ENCODE measurements at regions not wholly inside any gene's neighbourhood (a gene's known extent, or its start where the extent isn't known, plus 50 kb on each side); places are given as distances from the start of the nearest gene placed in this dataset.

DNA sequence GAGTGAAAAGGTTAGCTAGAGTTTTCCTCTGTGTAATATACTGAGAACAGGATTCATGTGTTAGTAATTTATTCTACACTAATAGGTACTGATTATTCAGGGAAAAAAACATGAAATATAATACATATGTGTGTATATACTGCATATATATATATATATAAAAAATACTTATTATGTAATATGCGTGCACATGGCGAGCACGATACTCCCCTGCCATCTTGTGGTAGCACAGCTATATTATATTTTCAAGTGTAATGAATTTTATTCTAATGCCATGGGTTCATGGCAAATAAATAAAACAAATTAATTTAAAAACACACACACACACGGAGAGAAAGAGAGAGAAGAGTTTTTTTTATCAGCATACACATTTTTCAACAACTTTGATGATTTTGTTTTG, 460.6 kb downstream of the KCNJ2 start:
- ATAC-seq = peak; percentile 49; the same call in 1 of the 2 replicates
- no peak overlapping the region for H2AFZ ChIP-seq (ENCODE audit: low read length)
- no TSS peak for BruUV-seq (replicated peaks)
- DNase-seq = peak; percentile 56
- no peaks in the 10 kb centered on the region for H4K20me1 ChIP-seq (ENCODE audit: low read length)
- TF ChIP-seq, protein P1, sequence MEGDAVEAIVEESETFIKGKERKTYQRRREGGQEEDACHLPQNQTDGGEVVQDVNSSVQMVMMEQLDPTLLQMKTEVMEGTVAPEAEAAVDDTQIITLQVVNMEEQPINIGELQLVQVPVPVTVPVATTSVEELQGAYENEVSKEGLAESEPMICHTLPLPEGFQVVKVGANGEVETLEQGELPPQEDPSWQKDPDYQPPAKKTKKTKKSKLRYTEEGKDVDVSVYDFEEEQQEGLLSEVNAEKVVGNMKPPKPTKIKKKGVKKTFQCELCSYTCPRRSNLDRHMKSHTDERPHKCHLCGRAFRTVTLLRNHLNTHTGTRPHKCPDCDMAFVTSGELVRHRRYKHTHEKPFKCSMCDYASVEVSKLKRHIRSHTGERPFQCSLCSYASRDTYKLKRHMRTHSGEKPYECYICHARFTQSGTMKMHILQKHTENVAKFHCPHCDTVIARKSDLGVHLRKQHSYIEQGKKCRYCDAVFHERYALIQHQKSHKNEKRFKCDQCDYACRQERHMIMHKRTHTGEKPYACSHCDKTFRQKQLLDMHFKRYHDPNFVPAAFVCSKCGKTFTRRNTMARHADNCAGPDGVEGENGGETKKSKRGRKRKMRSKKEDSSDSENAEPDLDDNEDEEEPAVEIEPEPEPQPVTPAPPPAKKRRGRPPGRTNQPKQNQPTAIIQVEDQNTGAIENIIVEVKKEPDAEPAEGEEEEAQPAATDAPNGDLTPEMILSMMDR (conservative IDR thresholded peaks at IDR 0.05; ENCODE audit: low read depth, low read length) = peak; percentile 57
- TF ChIP-seq EZH2 (IDR thresholded peaks at IDR 0.05; ENCODE audit: low read length, unreplicated experiment) = no peak
- no peak for TF ChIP-seq EZH2phosphoT487 (IDR thresholded peaks at IDR 0.05; ENCODE audit: borderline replicate concordance, low read length)
- no peak overlapping the region for H3K4me3 ChIP-seq (ENCODE audit: low read length)
- H3K9me2 ChIP-seq (replicated peaks; ENCODE audit: low read length) = no peaks in the 10 kb centered on the region
- peaks cover 29% of the 10 kb centered on the region for H3K27me3 ChIP-seq (ENCODE audit: low read length)
- H3K79me2 ChIP-seq (ENCODE audit: low read length) = no peaks in the 10 kb centered on the region
- intact Hi-C loops (cut with micrococcal nuclease) = loop anchor here (1.0 to 10.0 kb wide), 3 partner anchors 855 to 1293 kb away; no protein-coding TSS in a partner anchor
- ChIA-PET CTCF (interaction anchor here (0.6 to 1.8 kb wide), 8 partner anchors 15 to 1898 kb away, joined by 3 to 13 read pairs (median 5); no protein-coding TSS in a partner anchor), POLR2A (ENCODE audit: unreplicated experiment) (interaction anchor here (0.6 kb wide), 1 partner anchor 1040 kb away, joined by 8 read pairs; no protein-coding TSS in a partner anchor)
- H3K36me3 ChIP-seq (ENCODE audit: low read depth, low read length) = no peaks in the 10 kb centered on the region
- no peaks in the 10 kb centered on the region for H3F3A ChIP-seq (ENCODE audit: low read length, unreplicated experiment)
- no peaks in the 10 kb centered on the region for H3K4me1 ChIP-seq (ENCODE audit: insufficient read depth, low read length)
- no peak overlapping the region for H3K4me2 ChIP-seq (ENCODE audit: low read length)
- H3K27ac ChIP-seq (ENCODE audit: low read length) = no peak overlapping the region
- no peaks in the 10 kb centered on the region for H3K9me3 ChIP-seq (ENCODE audit: low read length)
- H3K9ac ChIP-seq (ENCODE audit: low read length) = no peak overlapping the region

DNA sequence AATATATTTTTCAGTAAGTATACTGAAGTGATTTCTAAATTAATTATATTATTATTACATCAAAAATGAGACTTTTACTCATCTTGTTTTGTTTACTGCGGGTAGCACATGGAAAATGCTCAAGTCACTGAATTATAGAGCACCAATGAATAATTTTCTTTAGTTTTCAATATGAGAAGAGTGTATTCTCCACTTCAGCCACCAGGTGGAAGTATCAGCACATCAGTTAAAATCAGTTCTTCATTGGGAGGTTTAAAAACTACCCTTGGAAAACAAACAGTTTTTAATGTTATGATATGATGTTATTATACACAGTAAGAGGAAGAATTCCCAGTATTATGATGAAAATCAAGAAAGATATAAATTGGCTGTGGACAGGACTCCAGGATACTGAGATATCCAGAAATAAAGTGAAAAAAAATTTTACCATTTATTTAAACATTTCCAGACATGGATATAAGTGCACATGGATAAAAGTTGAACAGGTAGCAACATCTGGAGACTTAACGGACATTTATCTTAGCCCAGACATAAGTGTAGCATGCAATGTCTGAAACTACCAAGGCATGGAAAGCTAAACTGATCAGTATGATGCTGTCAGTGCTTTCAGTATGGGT, 467.3 kb downstream of the KCNJ2 start:
- no peaks in the 10 kb centered on the region for H3K36me3 ChIP-seq (ENCODE audit: low read depth, low read length)
- no peak overlapping the region for H3K9ac ChIP-seq (ENCODE audit: low read length)
- no peaks in the 10 kb centered on the region for H3K9me3 ChIP-seq (ENCODE audit: low read length)
- no peak overlapping the region for H3K4me2 ChIP-seq (ENCODE audit: low read length)
- no peaks in the 10 kb centered on the region for H3K4me1 ChIP-seq (ENCODE audit: insufficient read depth, low read length)
- H2AFZ ChIP-seq (ENCODE audit: low read length) = no peak overlapping the region
- ChIA-PET POLR2A (ENCODE audit: unreplicated experiment) (no interaction called here), CTCF (no interaction called here)
- no peaks in the 10 kb centered on the region for H3K9me2 ChIP-seq (replicated peaks; ENCODE audit: low read length)
- H3K4me3 ChIP-seq (ENCODE audit: low read length) = no peak overlapping the region
- no peaks in the 10 kb centered on the region for H3K79me2 ChIP-seq (ENCODE audit: low read length)
- intact Hi-C loops (cut with micrococcal nuclease) = loop anchor here (2.0 to 5.0 kb wide), 5 partner anchors 131 to 1906 kb away; no protein-coding TSS in a partner anchor
- TF ChIP-seq, protein P1 (conservative IDR thresholded peaks at IDR 0.05; ENCODE audit: low read depth, low read length) = peak; percentile 86
- no peak for TF ChIP-seq EZH2phosphoT487 (IDR thresholded peaks at IDR 0.05; ENCODE audit: borderline replicate concordance, low read length)
- peaks cover 68% of the 10 kb centered on the region for H3K27me3 ChIP-seq (ENCODE audit: low read length)
- no peak; the same call in 1 of the 2 replicates for ATAC-seq
- DNase-seq = peak; percentile 80
- no peak overlapping the region for H3K27ac ChIP-seq (ENCODE audit: low read length)
- H3F3A ChIP-seq (ENCODE audit: low read length, unreplicated experiment) = no peaks in the 10 kb centered on the region
- no TSS peak for BruUV-seq (replicated peaks)
- no peaks in the 10 kb centered on the region for H4K20me1 ChIP-seq (ENCODE audit: low read length)

DNA sequence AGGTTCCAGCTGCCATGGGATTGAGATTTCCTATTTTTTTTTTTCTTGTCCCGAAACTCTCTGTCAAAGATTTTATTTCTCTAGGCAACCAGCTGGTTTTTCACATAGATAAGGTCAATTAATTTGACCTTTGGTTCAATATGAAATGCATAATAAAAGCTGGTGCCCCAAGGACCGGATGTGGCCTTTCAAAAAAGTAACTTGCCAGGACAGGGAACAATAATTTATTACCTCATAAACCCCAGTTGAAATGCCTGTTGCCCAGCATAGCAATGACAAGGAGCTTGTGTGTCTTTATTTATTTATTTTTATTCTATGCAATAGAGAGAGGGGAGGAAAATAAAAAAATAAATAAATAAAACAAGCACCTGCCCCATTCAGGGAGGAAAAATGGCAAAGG, 472.7 kb downstream of the KCNJ2 start:
- intact Hi-C loops (cut with micrococcal nuclease) = no loop called here
- Histone ChIP-seq H3K27ac (ENCODE audit: low read length) (no peak overlapping the region), H3K36me3 (ENCODE audit: low read depth, low read length) (no peaks in the 10 kb centered on the region), H2AFZ (ENCODE audit: low read length) (no peak overlapping the region), H3K9me3 (ENCODE audit: low read length) (peaks cover 9% of the 10 kb centered on the region; the same call in 1 of the 2 replicates), H3K9me2 (replicated peaks; ENCODE audit: low read length) (no peaks in the 10 kb centered on the region), H3F3A (ENCODE audit: low read length, unreplicated experiment) (no peaks in the 10 kb centered on the region), H3K4me3 (ENCODE audit: low read length) (no peak overlapping the region), H4K20me1 (ENCODE audit: low read length) (no peaks in the 10 kb centered on the region), H3K4me1 (ENCODE audit: insufficient read depth, low read length) (no peaks in the 10 kb centered on the region), H3K9ac (ENCODE audit: low read length) (no peak overlapping the region), H3K4me2 (ENCODE audit: low read length) (no peak overlapping the region), H3K27me3 (ENCODE audit: low read length) (peaks cover 62% of the 10 kb centered on the region), H3K79me2 (ENCODE audit: low read length) (no peaks in the 10 kb centered on the region)
- ChIA-PET POLR2A (ENCODE audit: unreplicated experiment) (no interaction called here), CTCF (no interaction called here)
- ATAC-seq = no peak
- TF ChIP-seq EZH2 (IDR thresholded peaks at IDR 0.05; ENCODE audit: low read length, unreplicated experiment) (no peak), EZH2phosphoT487 (IDR thresholded peaks at IDR 0.05; ENCODE audit: borderline replicate concordance, low read length) (no peak)
- TF ChIP-seq, protein P1 (conservative IDR thresholded peaks at IDR 0.05; ENCODE audit: low read depth, low read length) = no peak
- no TSS peak for BruUV-seq (replicated peaks)
- no peak for DNase-seq
